ENCODE measurements at regions not wholly inside any gene's neighbourhood (a gene's known extent, or its start where the extent isn't known, plus 50 kb on each side); places are given as distances from the start of the nearest gene placed in this dataset.
"Not testable (repeated sequence)": the region's sequence is repeated elsewhere in the genome, so short reads cannot be mapped to it uniquely, and the experiment has no call there.

DNA sequence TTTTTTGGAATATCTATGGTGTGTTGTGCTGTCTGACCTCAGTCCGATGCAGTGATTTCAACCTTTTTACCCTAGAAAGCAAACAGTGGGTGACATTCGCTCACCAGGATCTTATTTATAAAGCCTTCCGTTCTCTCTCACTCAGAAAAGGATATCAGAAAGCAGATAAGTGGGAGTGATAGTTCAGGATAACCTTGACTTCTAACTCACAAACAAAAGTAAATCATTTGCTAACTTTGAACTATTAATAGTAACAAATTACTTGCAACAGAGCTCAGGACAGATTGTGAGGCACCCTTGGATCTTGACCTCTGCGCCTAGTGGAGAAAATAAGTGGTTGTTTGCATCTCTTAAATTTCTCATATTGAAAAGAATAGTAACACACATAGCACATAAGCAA is 637.1 kb upstream of the CITED2 start:
- Histone ChIP-seq H3K4me3 (ENCODE audit: low read depth, low read length) (no peak overlapping the region), H3K27ac (ENCODE audit: insufficient read depth, low read length, poor library complexity, severe bottlenecking) (no peak overlapping the region), H3K27me3 (ENCODE audit: control insufficient read depth, insufficient read depth, low read length) (no peaks in the 10 kb centered on the region), H3K36me3 (ENCODE audit: control insufficient read depth, insufficient read depth, low read length) (no peaks in the 10 kb centered on the region), H3K9me3 (ENCODE audit: control insufficient read depth in 2 of 2, low read length in 2 of 2) (no peaks in the 10 kb centered on the region), H3K4me1 (ENCODE audit: control insufficient read depth, insufficient read depth, low read length, poor library complexity, severe bottlenecking) (no peaks in the 10 kb centered on the region)
- ATAC-seq (ENCODE audit: low read depth in 2 of 2) (no peak), DNase-seq (no peak)
- Mint-ChIP-seq H3K27me3 (no peaks in the 10 kb centered on the region), H3K36me3 (no peaks in the 10 kb centered on the region), H3K27ac (no peak overlapping the region), H3K4me3 (no peak overlapping the region), H3K9me3 (peaks cover 0 to 2% (median 0%) of the 10 kb centered on the region in 7 donors), H3K4me1 (no peaks in the 10 kb centered on the region)

DNA sequence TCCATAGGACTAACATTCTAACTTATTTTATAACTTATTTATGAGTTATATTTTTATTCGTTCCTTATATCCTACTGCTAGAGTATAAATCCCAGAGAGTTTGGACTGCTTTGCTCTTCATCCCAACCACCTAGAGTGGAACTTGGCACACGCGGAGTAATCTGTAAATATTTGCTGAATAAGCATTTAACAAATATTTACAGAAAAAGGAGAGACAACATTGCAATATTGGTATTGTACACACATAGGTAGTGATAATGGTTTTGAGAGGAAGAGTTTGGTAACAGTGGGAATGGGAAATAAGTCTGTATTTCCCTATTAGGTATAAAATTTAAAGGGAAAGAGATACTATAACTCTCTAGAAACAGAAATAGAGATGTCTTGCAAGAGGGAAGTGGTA is 634.8 kb upstream of the CITED2 start:
- no peaks in the 10 kb centered on the region for H3K4me1 ChIP-seq (ENCODE audit: control insufficient read depth, insufficient read depth, low read length, poor library complexity, severe bottlenecking)
- H3K9me3 ChIP-seq (ENCODE audit: control insufficient read depth in 2 of 2, low read length in 2 of 2): no peaks in the 10 kb centered on the region
- no peak for DNase-seq
- H3K27me3 Mint-ChIP-seq: no peaks in the 10 kb centered on the region
- H3K4me1 Mint-ChIP-seq: no peaks in the 10 kb centered on the region
- no peak for ATAC-seq (ENCODE audit: low read depth in 2 of 2)
- H3K27ac Mint-ChIP-seq: no peak overlapping the region
- H3K9me3 Mint-ChIP-seq: peaks cover 0 to 2% (median 0%) of the 10 kb centered on the region in 7 donors
- H3K4me3 ChIP-seq (ENCODE audit: low read depth, low read length): no peak overlapping the region
- no peaks in the 10 kb centered on the region for H3K27me3 ChIP-seq (ENCODE audit: control insufficient read depth, insufficient read depth, low read length)
- H3K36me3 Mint-ChIP-seq: no peaks in the 10 kb centered on the region
- H3K27ac ChIP-seq (ENCODE audit: insufficient read depth, low read length, poor library complexity, severe bottlenecking): no peak overlapping the region
- H3K36me3 ChIP-seq (ENCODE audit: control insufficient read depth, insufficient read depth, low read length): no peaks in the 10 kb centered on the region
- no peak overlapping the region for H3K4me3 Mint-ChIP-seq

DNA sequence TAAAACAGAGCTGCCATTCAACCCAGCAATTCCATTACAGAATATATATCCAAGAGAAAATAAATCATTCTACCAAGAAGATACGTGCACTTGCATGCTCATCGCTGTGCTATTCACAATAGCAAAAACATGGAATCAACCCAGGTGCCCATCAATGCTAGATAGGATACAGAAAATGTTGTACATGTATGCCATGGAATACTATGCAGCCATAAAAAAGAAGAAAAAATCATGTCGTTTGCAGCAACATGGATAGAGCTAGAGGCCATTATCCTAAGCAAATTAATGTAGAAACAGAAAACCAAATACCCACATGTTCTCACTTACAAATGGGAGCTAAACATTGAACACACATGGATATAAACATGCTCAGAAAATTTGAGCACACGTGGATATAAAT is 633.1 kb upstream of the CITED2 start:
- Histone ChIP-seq H3K27ac (ENCODE audit: insufficient read depth, low read length, poor library complexity, severe bottlenecking) (no peak overlapping the region), H3K4me3 (ENCODE audit: low read depth, low read length) (no peak overlapping the region), H3K4me1 (ENCODE audit: control insufficient read depth, insufficient read depth, low read length, poor library complexity, severe bottlenecking) (no peaks in the 10 kb centered on the region), H3K27me3 (ENCODE audit: control insufficient read depth, insufficient read depth, low read length) (no peaks in the 10 kb centered on the region), H3K36me3 (ENCODE audit: control insufficient read depth, insufficient read depth, low read length) (no peaks in the 10 kb centered on the region), H3K9me3 (ENCODE audit: control insufficient read depth in 2 of 2, low read length in 2 of 2) (no peaks in the 10 kb centered on the region)
- ATAC-seq (ENCODE audit: low read depth in 2 of 2) (no peak), DNase-seq (no peak)
- H3K4me1 Mint-ChIP-seq: no peaks in the 10 kb centered on the region
- H3K36me3 Mint-ChIP-seq: no peaks in the 10 kb centered on the region
- H3K4me3 Mint-ChIP-seq: no peak overlapping the region
- peaks cover 0 to 2% (median 0%) of the 10 kb centered on the region in 7 donors for H3K9me3 Mint-ChIP-seq
- H3K27ac Mint-ChIP-seq: no peak overlapping the region
- H3K27me3 Mint-ChIP-seq: no peaks in the 10 kb centered on the region

DNA sequence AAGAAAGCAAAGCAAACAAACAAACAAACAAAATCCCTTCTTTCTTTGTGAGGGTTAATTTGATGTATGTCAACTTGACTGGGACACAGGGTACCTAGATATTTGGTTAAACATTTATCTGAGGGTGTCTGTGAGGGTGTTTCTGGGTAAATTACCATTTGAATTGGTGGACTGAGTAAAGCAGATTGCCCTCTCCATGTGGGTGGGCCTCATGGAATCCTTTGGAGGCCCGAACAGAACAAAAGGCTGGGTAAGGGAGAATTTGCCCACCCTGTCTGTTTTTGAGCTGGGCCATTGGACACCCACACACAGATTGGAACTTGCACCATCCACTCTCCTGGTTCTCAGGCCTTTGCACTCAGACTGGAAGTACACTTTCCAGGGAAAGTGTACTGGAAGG is 628.8 kb upstream of the CITED2 start:
- Histone ChIP-seq H3K4me3 (ENCODE audit: low read depth, low read length) (no peak overlapping the region), H3K27me3 (ENCODE audit: control insufficient read depth, insufficient read depth, low read length) (no peaks in the 10 kb centered on the region), H3K4me1 (ENCODE audit: control insufficient read depth, insufficient read depth, low read length, poor library complexity, severe bottlenecking) (no peaks in the 10 kb centered on the region), H3K27ac (ENCODE audit: insufficient read depth, low read length, poor library complexity, severe bottlenecking) (no peak overlapping the region), H3K9me3 (ENCODE audit: control insufficient read depth in 2 of 2, low read length in 2 of 2) (no peaks in the 10 kb centered on the region), H3K36me3 (ENCODE audit: control insufficient read depth, insufficient read depth, low read length) (no peaks in the 10 kb centered on the region)
- H3K27ac Mint-ChIP-seq: no peak overlapping the region
- no peak overlapping the region for H3K4me3 Mint-ChIP-seq
- DNase-seq (no peak), ATAC-seq (ENCODE audit: low read depth in 2 of 2) (no peak)
- H3K4me1 Mint-ChIP-seq: no peaks in the 10 kb centered on the region
- H3K36me3 Mint-ChIP-seq: no peaks in the 10 kb centered on the region
- peaks cover 0 to 1% (median 0%) of the 10 kb centered on the region in 7 donors for H3K9me3 Mint-ChIP-seq
- no peaks in the 10 kb centered on the region for H3K27me3 Mint-ChIP-seq

DNA sequence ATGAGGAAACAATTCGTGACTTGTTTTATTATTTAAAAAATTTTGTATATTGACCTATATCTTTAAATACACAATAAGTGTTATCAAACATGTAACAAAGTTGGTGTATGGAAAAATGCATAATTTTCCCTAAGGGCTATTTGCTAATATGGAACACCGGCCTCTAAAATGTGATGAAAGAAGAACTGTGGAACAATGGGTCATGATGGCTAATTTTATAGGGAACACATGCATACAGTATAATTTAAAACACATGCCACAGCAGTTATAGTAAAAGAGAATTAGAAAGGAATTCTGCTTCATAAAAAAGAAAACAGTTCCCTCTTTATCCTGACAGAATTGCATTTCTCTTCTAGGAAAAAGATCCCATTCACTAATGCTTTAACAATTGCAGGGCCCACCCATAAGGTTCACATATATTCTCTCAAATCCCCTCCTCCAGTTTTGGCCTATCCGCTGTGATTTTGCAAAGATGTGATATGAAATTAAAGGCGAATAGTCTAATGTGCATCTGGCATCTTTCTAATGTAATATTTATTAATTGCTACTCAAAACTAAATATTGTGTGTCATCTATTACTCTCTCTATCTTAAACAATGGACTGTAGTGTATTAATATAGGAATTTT is 628.1 kb upstream of the CITED2 start:
- no peak for ATAC-seq (ENCODE audit: low read depth in 2 of 2)
- H3K4me1 ChIP-seq (ENCODE audit: control insufficient read depth, insufficient read depth, low read length, poor library complexity, severe bottlenecking): no peaks in the 10 kb centered on the region

DNA sequence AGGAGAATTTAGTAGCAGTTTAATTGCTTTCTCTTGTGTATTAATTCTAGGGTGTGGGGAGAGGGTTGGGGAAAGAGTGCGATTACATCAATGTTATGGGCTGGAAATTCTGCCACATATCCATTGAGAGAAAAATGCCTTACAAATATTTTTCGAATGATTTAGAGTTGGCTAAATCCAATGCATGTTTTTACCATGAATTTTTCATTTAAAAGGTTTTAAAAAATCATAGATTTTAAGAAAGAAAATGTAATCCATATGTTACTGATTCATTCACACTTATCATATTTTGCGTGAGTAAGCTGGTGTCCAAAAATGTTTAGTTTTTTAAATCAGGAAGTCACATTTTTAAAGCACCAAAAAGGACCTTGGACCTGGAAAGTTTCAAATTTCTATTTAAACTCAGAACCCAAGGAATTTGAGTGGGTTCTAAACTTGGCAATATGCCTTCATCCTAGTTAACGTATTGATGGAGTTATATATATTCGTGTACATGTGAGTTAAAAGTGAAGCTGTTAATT is 627.4 kb upstream of the CITED2 start:
- H3K4me3 Mint-ChIP-seq: no peak overlapping the region
- Histone ChIP-seq H3K27ac (ENCODE audit: insufficient read depth, low read length, poor library complexity, severe bottlenecking) (no peak overlapping the region), H3K9me3 (ENCODE audit: control insufficient read depth in 2 of 2, low read length in 2 of 2) (no peaks in the 10 kb centered on the region), H3K27me3 (ENCODE audit: control insufficient read depth, insufficient read depth, low read length) (no peaks in the 10 kb centered on the region), H3K4me1 (ENCODE audit: control insufficient read depth, insufficient read depth, low read length, poor library complexity, severe bottlenecking) (no peaks in the 10 kb centered on the region), H3K4me3 (ENCODE audit: low read depth, low read length) (no peak overlapping the region), H3K36me3 (ENCODE audit: control insufficient read depth, insufficient read depth, low read length) (no peaks in the 10 kb centered on the region)
- H3K9me3 Mint-ChIP-seq: peaks cover 0 to 1% (median 0%) of the 10 kb centered on the region in 7 donors
- H3K36me3 Mint-ChIP-seq: no peaks in the 10 kb centered on the region
- H3K27ac Mint-ChIP-seq: no peak overlapping the region
- no peaks in the 10 kb centered on the region for H3K4me1 Mint-ChIP-seq
- DNase-seq: no peak
- ATAC-seq (ENCODE audit: low read depth in 2 of 2): no peak
- H3K27me3 Mint-ChIP-seq: no peaks in the 10 kb centered on the region

More for the DNA sequence above, 628.1 kb upstream of the CITED2 start:
- Mint-ChIP-seq H3K27me3 (no peaks in the 10 kb centered on the region), H3K36me3 (no peaks in the 10 kb centered on the region), H3K4me3 (no peak overlapping the region), H3K4me1 (no peaks in the 10 kb centered on the region), H3K27ac (no peak overlapping the region), H3K9me3 (peaks cover 0 to 1% (median 0%) of the 10 kb centered on the region in 7 donors)
- DNase-seq: no peak
- no peaks in the 10 kb centered on the region for H3K27me3 ChIP-seq (ENCODE audit: control insufficient read depth, insufficient read depth, low read length)
- H3K27ac ChIP-seq (ENCODE audit: insufficient read depth, low read length, poor library complexity, severe bottlenecking): no peak overlapping the region
- H3K9me3 ChIP-seq (ENCODE audit: control insufficient read depth in 2 of 2, low read length in 2 of 2): no peaks in the 10 kb centered on the region
- H3K36me3 ChIP-seq (ENCODE audit: control insufficient read depth, insufficient read depth, low read length): no peaks in the 10 kb centered on the region
- no peak overlapping the region for H3K4me3 ChIP-seq (ENCODE audit: low read depth, low read length)

DNA sequence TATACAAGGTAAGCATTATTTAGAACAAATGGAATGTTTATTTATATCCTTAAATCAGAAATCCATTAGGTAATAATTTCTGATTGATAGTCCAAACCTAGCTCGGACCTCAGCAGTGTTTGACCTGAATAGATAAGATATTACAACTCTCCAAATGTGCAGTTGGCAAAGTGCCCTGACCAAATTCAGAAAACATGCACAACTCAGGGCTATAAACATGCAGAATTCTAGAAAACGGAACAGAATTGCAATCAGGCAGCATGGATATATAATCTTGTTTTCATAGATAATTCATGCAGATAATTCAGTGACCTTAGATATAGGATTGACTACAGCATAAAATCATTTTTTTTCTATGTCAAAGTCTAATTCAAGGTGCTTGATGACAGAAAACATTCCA is 626.6 kb upstream of the CITED2 start:
- no peak for DNase-seq
- Histone ChIP-seq H3K36me3 (ENCODE audit: control insufficient read depth, insufficient read depth, low read length) (no peaks in the 10 kb centered on the region), H3K27me3 (ENCODE audit: control insufficient read depth, insufficient read depth, low read length) (no peaks in the 10 kb centered on the region), H3K27ac (ENCODE audit: insufficient read depth, low read length, poor library complexity, severe bottlenecking) (no peak overlapping the region), H3K9me3 (ENCODE audit: control insufficient read depth in 2 of 2, low read length in 2 of 2) (no peaks in the 10 kb centered on the region), H3K4me3 (ENCODE audit: low read depth, low read length) (no peak overlapping the region), H3K4me1 (ENCODE audit: control insufficient read depth, insufficient read depth, low read length, poor library complexity, severe bottlenecking) (no peaks in the 10 kb centered on the region)
- no peaks in the 10 kb centered on the region for H3K4me1 Mint-ChIP-seq
- H3K36me3 Mint-ChIP-seq: no peaks in the 10 kb centered on the region
- H3K27me3 Mint-ChIP-seq: no peaks in the 10 kb centered on the region
- no peak overlapping the region for H3K27ac Mint-ChIP-seq
- H3K4me3 Mint-ChIP-seq: no peak overlapping the region
- H3K9me3 Mint-ChIP-seq: peaks cover 0 to 2% (median 0%) of the 10 kb centered on the region in 7 donors
- ATAC-seq (ENCODE audit: low read depth in 2 of 2): no peak

DNA sequence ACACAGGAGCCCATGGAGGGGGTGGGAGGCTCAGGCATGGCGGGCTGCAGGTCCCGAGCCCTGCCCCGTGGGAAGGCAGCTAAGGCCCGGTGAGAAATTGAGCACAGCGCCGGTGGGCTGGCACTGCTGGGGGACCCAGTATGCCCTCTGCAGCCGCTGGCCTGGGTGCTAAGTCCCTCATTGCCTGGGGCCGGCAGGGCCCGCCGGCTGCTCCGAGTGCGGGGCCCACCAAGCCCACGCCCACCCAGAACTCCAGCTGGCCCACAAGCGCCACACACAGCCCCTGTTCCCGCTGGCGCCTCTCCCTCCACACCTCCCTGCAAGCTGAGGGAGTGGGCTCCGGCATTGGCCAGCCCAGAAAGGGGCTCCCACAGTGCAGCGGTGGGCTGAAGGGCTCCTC is 625.2 kb upstream of the CITED2 start:
- H3K4me3 Mint-ChIP-seq; H3K27me3 ChIP-seq (ENCODE audit: control insufficient read depth, insufficient read depth, low read length); H3K9me3 ChIP-seq (ENCODE audit: control insufficient read depth in 2 of 2, low read length in 2 of 2); H3K27me3 Mint-ChIP-seq; H3K4me1 ChIP-seq (ENCODE audit: control insufficient read depth, insufficient read depth, low read length, poor library complexity, severe bottlenecking); H3K9me3 Mint-ChIP-seq; H3K27ac Mint-ChIP-seq; DNase-seq; H3K4me1 Mint-ChIP-seq; H3K36me3 ChIP-seq (ENCODE audit: control insufficient read depth, insufficient read depth, low read length); H3K4me3 ChIP-seq (ENCODE audit: low read depth, low read length); H3K36me3 Mint-ChIP-seq; H3K27ac ChIP-seq (ENCODE audit: insufficient read depth, low read length, poor library complexity, severe bottlenecking); ATAC-seq (ENCODE audit: low read depth in 2 of 2): not testable (repeated sequence)

All from CD4-positive, CD25-positive, alpha-beta regulatory T cell (primary cell).